HCT116 (cell line): ENCODE measurements at regions not wholly inside any gene's neighbourhood (a gene's known extent, or its start where the extent isn't known, plus 50 kb on each side); places are given as distances from the start of the nearest gene placed in this dataset.
"Not testable (repeated sequence)": the region's sequence is repeated elsewhere in the genome, so short reads cannot be mapped to it uniquely, and the experiment has no call there.

Experiments used
- ATAC-seq: fragments of 200-7000 bp; cut with Tn5 transposase; 2 replicates; pipeline ENCODE4 v1.9.1; 2020; ENCODE audit warnings: mild to moderate bottlenecking, moderate library complexity
- BruUV-seq: library from RNA; stranded (reverse); fragments of 400-500 nt; replicated peaks from 2 replicates; lab custom pipeline; 2021; lab: Mats Ljungman, UMichigan
- CTCF ChIA-PET: fragments of 300-600 bp; sonication (Branson Sonifier 250); formaldehyde crosslinking; loops from one replicate; lab custom pipeline; 2021; ENCODE audit warnings: antibody characterized with exemption; lab: Charles Lee
- POLR2A ChIA-PET: fragments of 300-600, 350-600 bp; sonication (Branson Sonifier 250); formaldehyde crosslinking; loops from one replicate; lab custom pipeline; 2021; ENCODE audit warnings: antibody characterized with exemption; lab: Charles Lee
- RAD21 ChIA-PET, 2 experiments: fragments of 300-600 bp; sonication (Branson Sonifier 250); formaldehyde crosslinking; loops; one replicate each; lab custom pipeline; 2023; ENCODE audit warnings: low total read pairs in 2 of 2; ENCODE audit not compliant: uncharacterized antibody in 2 of 2, unreplicated experiment in 2 of 2, low non-redundant PET in 1 of 2; lab: Charles Lee
- DNase-seq: peaks from one replicate; pipeline ENCODE4 v3.0.0-alpha.2; 2010; ENCODE audit warnings: low read depth, low spot score
- H2AFZ ChIP-seq: fragments of 200-600 bp; shearing (Covaris generic), sonication (generic); 2 replicates; pipeline ENCODE4 v1.6.1; 2017; ENCODE audit warnings: low read depth, mixed run types, mixed read lengths, antibody characterized with exemption, low read length; ENCODE audit not compliant: poor library complexity, severe bottlenecking
- H3K27ac ChIP-seq: 2 replicates; pipeline ENCODE4 v1.5.1; 2012; ENCODE audit warnings: low read depth, low read length
- H3K27me3 ChIP-seq: fragments of 200-600 bp; sonication (generic); 2 replicates; pipeline ENCODE4 v1.6.1; 2016; ENCODE audit warnings: mixed run types, low read length, mixed read lengths; ENCODE audit not compliant: insufficient read depth
- H3K36me3 ChIP-seq, 2 experiments: fragments of 200-500 bp in 1 of 2; fragments of 200-600 bp in 1 of 2; sonication (Bioruptor generic) in 1 of 2; sonication (generic) in 1 of 2; 2 replicates each; pipeline versions ENCODE4 v1.5.1 to v1.6.1; 2014 to 2016; ENCODE audit warnings: low read length in 2 of 2, inconsistent platforms in 1 of 2, mixed read lengths in 1 of 2, mixed run types in 1 of 2; ENCODE audit not compliant: insufficient read depth in 2 of 2, control insufficient read depth in 1 of 2
- H3K4me1 ChIP-seq, 2 experiments: fragments of 200-600 bp in 1 of 2; sonication (generic) in 1 of 2; 2 replicates each; pipeline versions ENCODE4 v1.5.1 to v1.6.1; 2012 to 2017; ENCODE audit warnings: low read length in 2 of 2, inconsistent platforms in 1 of 2, mild to moderate bottlenecking in 1 of 2, mixed read lengths in 1 of 2, mixed run types in 1 of 2, moderate library complexity in 1 of 2; ENCODE audit not compliant: insufficient read depth in 2 of 2, control insufficient read depth in 1 of 2
- H3K4me2 ChIP-seq: fragments of 200-600 bp; sonication (generic); 2 replicates; pipeline ENCODE4 v1.6.1; 2017; ENCODE audit warnings: mixed run types, low read length, mixed read lengths
- H3K4me3 ChIP-seq, 2 experiments: fragments of 200-600 bp in 1 of 2; sonication (generic) in 1 of 2; replicated peaks in 1 of 2; 2 replicates each; pipeline ENCODE4 v1.5.1; 2011 to 2016; ENCODE audit warnings: low read length in 2 of 2, control low read depth in 1 of 2, low read depth in 1 of 2, mild to moderate bottlenecking in 1 of 2, mixed read lengths in 1 of 2, mixed run types in 1 of 2
- H3K79me2 ChIP-seq: fragments of 200-600 bp; sonication (generic); 2 replicates; pipeline ENCODE4 v1.6.1; 2017; ENCODE audit warnings: mild to moderate bottlenecking, mixed run types, low read length, moderate library complexity, mixed read lengths; ENCODE audit not compliant: insufficient read depth
- H3K9ac ChIP-seq: fragments of 200-600 bp; sonication (generic); 2 replicates; pipeline ENCODE4 v1.6.1; 2016; ENCODE audit warnings: low read length, mixed read lengths
- H3K9me2 ChIP-seq: fragments of 200-600 bp; sonication (generic), shearing (Covaris generic); 2 replicates; pipeline ENCODE4 v1.6.1; 2017; ENCODE audit warnings: mixed run types, mild to moderate bottlenecking, moderate library complexity; ENCODE audit not compliant: insufficient read depth
- H3K9me3 ChIP-seq, 2 experiments: fragments of 200-500 bp in 1 of 2; fragments of 200-600 bp in 1 of 2; sonication (Bioruptor generic) in 1 of 2; sonication (generic) in 1 of 2; 2 replicates each; pipeline ENCODE4 v1.6.1; 2014 to 2017; ENCODE audit warnings: low read length in 2 of 2, mixed read lengths in 2 of 2, inconsistent platforms in 1 of 2, low read depth in 1 of 2, mild to moderate bottlenecking in 1 of 2, mixed run types in 1 of 2, moderate library complexity in 1 of 2; ENCODE audit not compliant: control insufficient read depth in 1 of 2, insufficient read depth in 1 of 2
- H4K20me1 ChIP-seq: fragments of 200-600 bp; sonication (generic), shearing (Covaris generic); 2 replicates; pipeline ENCODE4 v1.6.1; 2017; ENCODE audit warnings: mixed run types, mild to moderate bottlenecking, moderate library complexity; ENCODE audit not compliant: insufficient read depth
- CBX3 ChIP-seq: IDR thresholded peaks from 2 replicates; pipeline ENCODE4 v1.6.1; 2012; ENCODE audit warnings: low read depth
- EZH2 ChIP-seq: fragments of 200-600 bp; sonication (generic); IDR thresholded peaks from 2 replicates; pipeline ENCODE4 v1.6.1; 2017; ENCODE audit warnings: antibody characterized with exemption, mixed run types
- EZH2phosphoT487 ChIP-seq: fragments of 200-600 bp; IDR thresholded peaks from 2 replicates; pipeline ENCODE4 v1.6.1; 2018; ENCODE audit warnings: antibody characterized with exemption, borderline replicate concordance
- JUND ChIP-seq: IDR thresholded peaks from 2 replicates; pipeline ENCODE4 v1.6.1; 2012
- SP1 ChIP-seq: IDR thresholded peaks from 2 replicates; pipeline ENCODE4 v1.6.1; 2012; ENCODE audit warnings: low read depth
- SRF ChIP-seq: IDR thresholded peaks from 2 replicates; pipeline ENCODE4 v1.6.1; 2012; ENCODE audit warnings: low read depth
- ZBTB33 ChIP-seq: IDR thresholded peaks from 2 replicates; pipeline ENCODE4 v1.6.1; 2011; ENCODE audit warnings: mild to moderate bottlenecking, low read length, moderate library complexity; ENCODE audit not compliant: insufficient replicate concordance; ENCODE audit errors: extremely low read depth
- ZNF274 ChIP-seq: fragments of 200-500 bp; sonication (Bioruptor generic); IDR thresholded peaks from 2 replicates; pipeline ENCODE4 v1.6.1; 2014; ENCODE audit warnings: mild to moderate bottlenecking, low read depth, low read length, inconsistent platforms
- intact Hi-C: fragments of 100-400 bp; cut with micrococcal nuclease; formaldehyde crosslinking; loops from 2 replicates; pipeline ENCODE4 v1.10.0; 2022

- no peak overlapping the region for H3K4me3 ChIP-seq
- no peaks in the 10 kb centered on the region for H3K79me2 ChIP-seq
- no peak overlapping the region for H3K9ac ChIP-seq
- H3K9me3 ChIP-seq, result no peaks in the 10 kb centered on the region
- no peak overlapping the region for H3K4me2 ChIP-seq
- ChIA-PET RAD21 (no interaction called here), CTCF (no interaction called here), POLR2A (no interaction called here)
- no peaks in the 10 kb centered on the region for H3K4me1 ChIP-seq
- no peaks in the 10 kb centered on the region for H3K9me2 ChIP-seq
- no peak for ATAC-seq
- no peaks in the 10 kb centered on the region for H4K20me1 ChIP-seq
- H3K27me3 ChIP-seq, result no peaks in the 10 kb centered on the region
- H2AFZ ChIP-seq, result no peak overlapping the region
- no peaks in the 10 kb centered on the region for H3K36me3 ChIP-seq
- no peak for TF ChIP-seq SP1
- no peak for TF ChIP-seq EZH2
- no peak for TF ChIP-seq ZNF274
- TF ChIP-seq ZBTB33, result no peak
- no peak for TF ChIP-seq SRF
- TF ChIP-seq JUND, result no peak
- no peak for TF ChIP-seq CBX3
- no peak for TF ChIP-seq EZH2phosphoT487
- DNase-seq, result no peak
- H3K27ac ChIP-seq, result no peak overlapping the region
- no TSS peak for BruUV-seq
- intact Hi-C loops, result no loop called here
Measured at GRCh38 chr3:178117641-178118040, 418.6 kb upstream of the KCNMB2 start.

DNA sequence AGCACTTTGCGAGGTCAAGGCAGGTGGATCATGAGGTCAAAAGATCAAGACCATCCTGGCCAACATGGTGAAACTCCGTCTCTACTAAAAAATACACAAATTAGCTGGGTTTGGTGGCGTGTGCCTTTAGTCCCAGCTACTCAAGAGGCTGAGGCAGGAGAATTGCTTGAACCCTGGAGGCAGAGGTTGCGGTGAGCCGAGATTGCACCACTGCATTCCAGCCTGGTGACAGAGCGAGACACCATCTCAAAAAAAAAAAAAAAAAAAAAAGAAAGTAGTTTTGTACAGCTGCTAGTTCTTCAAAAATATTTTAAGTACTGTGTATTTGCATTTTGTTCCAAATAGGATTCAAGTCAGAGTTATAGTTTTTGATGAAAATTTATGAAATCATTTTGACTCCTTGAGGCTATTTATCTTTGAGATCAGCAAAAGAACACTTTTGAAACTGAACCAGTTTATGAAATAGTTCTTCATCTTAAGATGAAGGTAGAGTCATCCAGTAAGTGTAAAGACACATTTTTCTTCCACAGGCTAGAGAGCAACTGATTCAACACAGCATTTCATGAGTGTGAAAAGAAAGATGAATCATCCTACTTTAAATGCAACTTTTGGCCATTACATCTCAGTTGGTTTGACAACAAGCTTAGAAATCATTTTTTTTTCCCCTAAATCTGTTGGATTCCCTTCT lies 416.5 kb upstream of the KCNMB2 start:
- H3K4me1 ChIP-seq, H3K4me2 ChIP-seq, POLR2A ChIA-PET, RAD21 ChIA-PET, ATAC-seq, H3K4me3 ChIP-seq, H3K9me2 ChIP-seq, H3K79me2 ChIP-seq, H3K36me3 ChIP-seq, intact Hi-C loops, H2AFZ ChIP-seq, H4K20me1 ChIP-seq, H3K27ac ChIP-seq, CTCF ChIA-PET, H3K9ac ChIP-seq, H3K9me3 ChIP-seq, H3K27me3 ChIP-seq, DNase-seq, BruUV-seq: not testable (repeated sequence)
